OCI-LY3 (cell line): ENCODE measurements at regions not wholly inside any gene's neighbourhood (a gene's known extent, or its start where the extent isn't known, plus 50 kb on each side); places are given as distances from the start of the nearest gene placed in this dataset.

Experiments used
- H2AFZ ChIP-seq: fragments of 200-600, 300-600 bp; shearing (Covaris generic); 2 replicates; pipeline ENCODE4 v1.6.0; 2014; ENCODE audit warnings: antibody characterized with exemption, low read depth, low read length
- H3K27ac ChIP-seq: fragments of 200-600, 300-600 bp; sonication (generic); 2 replicates; pipeline ENCODE4 v1.5.1; 2014; ENCODE audit warnings: mild to moderate bottlenecking, low read length, moderate library complexity, mixed read lengths
- H3K27me3 ChIP-seq: fragments of 200-600, 300-600 bp; sonication (generic); 2 replicates; pipeline ENCODE4 v1.6.1; 2014; ENCODE audit warnings: low read depth, low read length, mixed read lengths
- H3K36me3 ChIP-seq: fragments of 200-600, 300-600 bp; sonication (generic); replicated peaks from 2 replicates; pipeline ENCODE3; 2014; ENCODE audit warnings: low read depth, low read length, mixed read lengths
- H3K4me1 ChIP-seq: fragments of 300-600, 200-600 bp; sonication (generic); 2 replicates; pipeline ENCODE4 v1.6.1; 2014; ENCODE audit warnings: low read length, mixed read lengths
- H3K4me2 ChIP-seq: fragments of 200-600, 300-600 bp; sonication (generic); 2 replicates; pipeline ENCODE4 v1.6.1; 2014; ENCODE audit warnings: low read length, mixed read lengths
- H3K4me3 ChIP-seq: fragments of 300-600, 200-600 bp; sonication (generic); 2 replicates; pipeline ENCODE4 v1.5.1; 2014; ENCODE audit warnings: antibody characterized with exemption, mild to moderate bottlenecking, low read length, moderate library complexity
- H3K79me2 ChIP-seq: fragments of 300-600, 200-600 bp; shearing (Covaris generic); 2 replicates; pipeline ENCODE4 v1.6.1; 2014; ENCODE audit warnings: mild to moderate bottlenecking, low read length, mixed read lengths
- H3K9ac ChIP-seq: fragments of 300-600, 200-600 bp; shearing (Covaris generic); 2 replicates; pipeline ENCODE4 v1.6.0; 2014; ENCODE audit warnings: mild to moderate bottlenecking, low read length, moderate library complexity
- H3K9me3 ChIP-seq: fragments of 200-600, 300-600 bp; shearing (Covaris generic); 2 replicates; pipeline ENCODE4 v1.6.1; 2014; ENCODE audit warnings: low read length, mixed read lengths; ENCODE audit not compliant: insufficient read depth
- H4K20me1 ChIP-seq: fragments of 200-600, 300-600 bp; sonication (generic); 2 replicates; pipeline ENCODE4 v1.6.1; 2016; ENCODE audit warnings: low read length, mixed read lengths; ENCODE audit not compliant: insufficient read depth
- CTCF ChIP-seq: fragments of 200-600, 300-600 bp; sonication (generic); IDR thresholded peaks from 2 replicates; pipeline ENCODE4 v1.5.1; 2014; ENCODE audit warnings: antibody characterized with exemption, low read length, low read depth
- EZH2phosphoT487 ChIP-seq: fragments of 200-600 bp; shearing (Covaris generic); IDR thresholded peaks from 2 replicates; pipeline ENCODE4 v1.6.1; 2018; ENCODE audit warnings: antibody characterized with exemption, mixed run types, low read depth

GRCh38 chr5:5644249-5644648 lies 221.8 kb downstream of the ICE1 start:
- TF ChIP-seq EZH2phosphoT487 (no peak), CTCF (no peak)
- Histone ChIP-seq H3K27me3 (no peaks in the 10 kb centered on the region), H3K9ac (no peak overlapping the region), H2AFZ (no peak overlapping the region), H3K36me3 (no peaks in the 10 kb centered on the region), H4K20me1 (no peaks in the 10 kb centered on the region), H3K4me3 (no peak overlapping the region), H3K79me2 (no peaks in the 10 kb centered on the region), H3K4me1 (no peaks in the 10 kb centered on the region), H3K4me2 (no peak overlapping the region), H3K9me3 (no peaks in the 10 kb centered on the region), H3K27ac (no peak overlapping the region)

- H4K20me1 ChIP-seq, result no peaks in the 10 kb centered on the region
- no peaks in the 10 kb centered on the region for H3K4me1 ChIP-seq
- H3K4me2 ChIP-seq, result no peak overlapping the region
- no peaks in the 10 kb centered on the region for H3K36me3 ChIP-seq
- no peak for TF ChIP-seq CTCF
- no peak for TF ChIP-seq EZH2phosphoT487
- H2AFZ ChIP-seq, result no peak overlapping the region
- no peak overlapping the region for H3K4me3 ChIP-seq
- no peak overlapping the region for H3K9ac ChIP-seq
- H3K27me3 ChIP-seq, result no peaks in the 10 kb centered on the region
- H3K79me2 ChIP-seq, result no peaks in the 10 kb centered on the region
- H3K27ac ChIP-seq, result no peak overlapping the region
- no peaks in the 10 kb centered on the region for H3K9me3 ChIP-seq
Measured at GRCh38 chr5:5643481-5643880, 221.0 kb downstream of the ICE1 start.

GRCh38 chr5:5638211-5638610 lies 215.7 kb downstream of the ICE1 start:
- Histone ChIP-seq H3K36me3 (no peaks in the 10 kb centered on the region), H3K4me2 (no peak overlapping the region), H2AFZ (no peak overlapping the region), H3K9me3 (no peaks in the 10 kb centered on the region), H3K27me3 (no peaks in the 10 kb centered on the region), H3K4me1 (no peaks in the 10 kb centered on the region), H4K20me1 (no peaks in the 10 kb centered on the region), H3K79me2 (no peaks in the 10 kb centered on the region), H3K9ac (no peak overlapping the region), H3K27ac (no peak overlapping the region), H3K4me3 (no peak overlapping the region)
- no peak for TF ChIP-seq CTCF
- TF ChIP-seq EZH2phosphoT487, result no peak

- Histone ChIP-seq H4K20me1 (no peaks in the 10 kb centered on the region), H3K79me2 (no peaks in the 10 kb centered on the region), H2AFZ (no peak overlapping the region), H3K4me1 (no peaks in the 10 kb centered on the region), H3K27ac (no peak overlapping the region), H3K9me3 (no peaks in the 10 kb centered on the region), H3K36me3 (no peaks in the 10 kb centered on the region), H3K9ac (no peak overlapping the region), H3K4me3 (no peak overlapping the region), H3K4me2 (no peak overlapping the region), H3K27me3 (no peaks in the 10 kb centered on the region)
- TF ChIP-seq CTCF (no peak), EZH2phosphoT487 (no peak)
Measured at GRCh38 chr5:5637173-5637572, 214.7 kb downstream of the ICE1 start.
